AG08396 (cell line): ENCODE measurements at regions not wholly inside any gene's neighbourhood (a gene's known extent, or its start where the extent isn't known, plus 50 kb on each side); places are given as distances from the start of the nearest gene placed in this dataset.
"Not testable (repeated sequence)": the region's sequence is repeated elsewhere in the genome, so short reads cannot be mapped to it uniquely, and the experiment has no call there.

Source experiments
- DNase-seq: peaks from one replicate; pipeline ENCODE4 v3.0.0; 2012; ENCODE audit warnings: low spot score, mixed read lengths

GRCh38 chr13:64540468-64540867 is 2689.7 kb downstream of the PCDH9 start:
- DNase-seq, result no peak

- no peak for DNase-seq
Observed at GRCh38 chr13:64538711-64539110, 2691.4 kb downstream of the PCDH9 start.

- no peak for DNase-seq
Observed at GRCh38 chr13:64534302-64534701, 2695.8 kb downstream of the PCDH9 start.

- no peak for DNase-seq
Observed at GRCh38 chr13:64531400-64531799, 2698.7 kb downstream of the PCDH9 start.

- DNase-seq, result no peak
Observed at GRCh38 chr13:64529874-64530485, 2700.2 kb downstream of the PCDH9 start.

GRCh38 chr13:64528838-64529237 is 2701.3 kb downstream of the PCDH9 start:
- no peak for DNase-seq

GRCh38 chr13:64527561-64527960 is 2702.6 kb downstream of the PCDH9 start:
- no peak for DNase-seq

GRCh38 chr13:64525687-64526086 is 2704.4 kb downstream of the PCDH9 start:
- no peak for DNase-seq

GRCh38 chr13:64510747-64511146 is 2719.4 kb downstream of the PCDH9 start:
- no peak for DNase-seq

GRCh38 chr13:64506246-64506645 is 2723.9 kb downstream of the PCDH9 start:
- no peak for DNase-seq

- no peak for DNase-seq
Observed at GRCh38 chr13:64505336-64505910, 2724.7 kb downstream of the PCDH9 start.

GRCh38 chr13:64488731-64489130 is 2741.4 kb downstream of the PCDH9 start:
- DNase-seq, result no peak

- DNase-seq, result no peak
Observed at GRCh38 chr13:64482373-64482772, 2747.8 kb downstream of the PCDH9 start.

GRCh38 chr13:64480672-64481071 is 2749.5 kb downstream of the PCDH9 start:
- DNase-seq, result no peak

GRCh38 chr13:64480211-64480610 is 2749.9 kb downstream of the PCDH9 start:
- DNase-seq, result no peak

- DNase-seq, result no peak
Observed at GRCh38 chr13:64477146-64477545, 2753.0 kb downstream of the PCDH9 start.

- DNase-seq, result not testable (repeated sequence)
Observed at GRCh38 chr13:64476041-64476568, 2754.0 kb downstream of the PCDH9 start.

- no peak for DNase-seq
Observed at GRCh38 chr13:64471916-64472315, 2758.2 kb downstream of the PCDH9 start.

- DNase-seq, result no peak
Observed at GRCh38 chr13:64470751-64471150, 2759.4 kb downstream of the PCDH9 start.

GRCh38 chr13:64459778-64460177 is 2770.4 kb downstream of the PCDH9 start:
- DNase-seq, result no peak

GRCh38 chr13:64457976-64458375 is 2772.2 kb downstream of the PCDH9 start:
- no peak for DNase-seq

GRCh38 chr13:64455124-64455523 is 2775.0 kb downstream of the PCDH9 start:
- DNase-seq, result no peak

- DNase-seq, result no peak
Observed at GRCh38 chr13:64453831-64454230, 2776.3 kb downstream of the PCDH9 start.

GRCh38 chr13:64446372-64446771 is 2783.8 kb downstream of the PCDH9 start:
- no peak for DNase-seq
